Spleen (tissue), 11 donors: ENCODE measurements at regions not wholly inside any gene's neighbourhood (a gene's known extent, or its start where the extent isn't known, plus 50 kb on each side); places are given as distances from the start of the nearest gene placed in this dataset.

ENCODE experiments used
- DNase-seq: peaks from one replicate; pipeline ENCODE4 v3.0.0-alpha.2; 2020
- H3K27ac ChIP-seq, 8 donors: fragments of 200-600 bp; sonication (generic) in 7 of 8; 1 replicate in 4 of 8; 2 replicates in 4 of 8; pipeline versions ENCODE4 v1.5.0 to v1.8.0; 2016 to 2021; ENCODE audit warnings: inconsistent platforms in 4 of 8, mild to moderate bottlenecking in 4 of 8, moderate library complexity in 1 of 8
- H3K27me3 ChIP-seq, 7 donors: fragments of 200-600 bp; sonication (generic) in 6 of 7; replicated peaks in 1 of 7; 1 replicate in 4 of 7; 2 replicates in 3 of 7; pipeline versions ENCODE4 v1.5.0 to v1.8.0; 2016 to 2021; ENCODE audit warnings: inconsistent platforms in 3 of 7, mild to moderate bottlenecking in 1 of 7
- H3K36me3 ChIP-seq, 6 donors: fragments of 200-600 bp; sonication (generic) in 5 of 6; 1 replicate in 4 of 6; 2 replicates in 2 of 6; pipeline versions ENCODE4 v1.5.0 to v1.8.0; 2016 to 2021; ENCODE audit warnings: inconsistent platforms in 2 of 6
- H3K4me1 ChIP-seq, 6 donors: fragments of 200-600 bp; sonication (generic) in 5 of 6; 1 replicate in 3 of 6; 2 replicates in 3 of 6; pipeline versions ENCODE4 v1.5.0 to v1.8.0; 2016 to 2021; ENCODE audit warnings: inconsistent platforms in 3 of 6
- H3K4me3 ChIP-seq, 8 donors: fragments of 200-600 bp; sonication (generic) in 7 of 8; 1 replicate in 4 of 8; 2 replicates in 4 of 8; pipeline versions ENCODE4 v1.5.0 to v1.8.0; 2016 to 2021; ENCODE audit warnings: inconsistent platforms in 4 of 8, mild to moderate bottlenecking in 4 of 8, moderate library complexity in 2 of 8
- H3K9me3 ChIP-seq, 8 donors: fragments of 200-600 bp; sonication (generic) in 7 of 8; 1 replicate in 4 of 8; 2 replicates in 4 of 8; pipeline versions ENCODE4 v1.5.0 to v1.8.0; 2016 to 2021; ENCODE audit warnings: inconsistent platforms in 4 of 8
- CTCF ChIP-seq, 11 experiments: fragments of 200-600 bp in 7 of 11; fragments of 450-650 bp in 4 of 11; sonication (generic) in 4 of 11; IDR thresholded peaks in 8 of 11; conservative IDR thresholded peaks in 3 of 11; 1 replicate in 7 of 11; 2 replicates in 4 of 11; pipeline versions ENCODE4 v1.4.0 to v1.8.0; 2016 to 2021; ENCODE audit warnings: antibody characterized with exemption in 11 of 11, inconsistent platforms in 4 of 11, mild to moderate bottlenecking in 1 of 11
- POLR2A ChIP-seq, 3 donors: fragments of 450-650 bp; IDR thresholded peaks; one replicate each; pipeline ENCODE4 v1.5.1; 2017; ENCODE audit warnings: antibody characterized with exemption in 3 of 3, mild to moderate bottlenecking in 1 of 3
- POLR2AphosphoS5 ChIP-seq, 3 donors: sonication (generic); formaldehyde crosslinking; IDR thresholded peaks; one replicate each; pipeline ENCODE4 v1.5.1; 2017; ENCODE audit warnings: antibody characterized with exemption in 3 of 3
- WGBS, 5 donors: extraction: QIAGEN DNeasy Blood & Tissue Kit in 3 of 5; methylation state at CpG; one replicate each; pipeline versions ENCODE4 v1.1.5 to v1.1.7; 2013 to 2018; 5-methylcytosine and 5-hydroxymethylcytosine counted together
- intact Hi-C: fragments of 100-400 bp; cut with DNase I; formaldehyde crosslinking; loops from one replicate; pipeline ENCODE4 v1.15.0; 2023; ENCODE audit warnings: low total_unique reads
- donor health status: healthy with polysubstance abuse.
- donor health status: DM: no; HTN: no; CAD: no; lungs with moderate emphysema.
- donor health status: DM: no; HTN: no; CAD: no.
- donor health status: Bipolar disorder and iron deficiency.
- donor health status: healthy.
- donor health status: DM: no; HTN: no; CAD: no.
- donor health status: DM: yes; HTN: yes; CAD: no.

GRCh38 chr12:92229381-92229780 lies 83.7 kb upstream of the BTG1 start:
- DNase-seq: no peak
- 94 to 99% (median 97%) methylated on average over 2 of the region's 2 CpGs for WGBS, 5 donors
- intact Hi-C loops: no loop called here
- Histone ChIP-seq H3K9me3 (no peaks in the 10 kb centered on the region), H3K4me1 (peaks cover 0 to 20% (median 2%) of the 10 kb centered on the region in 6 donors), H3K27ac (no peak overlapping the region), H3K27me3 (no peaks in the 10 kb centered on the region), H3K4me3 (no peak overlapping the region), H3K36me3 (no peaks in the 10 kb centered on the region)
- no peak for TF ChIP-seq CTCF (IDR thresholded peaks at IDR 0.05 in 8 of 11, conservative IDR thresholded peaks at IDR 0.05 in 3 of 11)
- TF ChIP-seq POLR2AphosphoS5 (IDR thresholded peaks at IDR 0.05): no peak
- no peak for TF ChIP-seq POLR2A (IDR thresholded peaks at IDR 0.05)

GRCh38 chr12:92226961-92227360 lies 81.3 kb upstream of the BTG1 start:
- intact Hi-C loops: no loop called here
- H3K4me3 ChIP-seq: no peak overlapping the region
- no peak for DNase-seq

GRCh38 chr12:92226071-92226661 lies 80.5 kb upstream of the BTG1 start:
- TF ChIP-seq POLR2AphosphoS5 (IDR thresholded peaks at IDR 0.05): no peak
- TF ChIP-seq CTCF (IDR thresholded peaks at IDR 0.05 in 8 of 11, conservative IDR thresholded peaks at IDR 0.05 in 3 of 11): no peak
- no peak for TF ChIP-seq POLR2A (IDR thresholded peaks at IDR 0.05)
- H3K4me1 ChIP-seq: peaks cover 0 to 3% (median 0%) of the 10 kb centered on the region in 6 donors
- H3K9me3 ChIP-seq: no peaks in the 10 kb centered on the region
- H3K4me3 ChIP-seq: no peak overlapping the region
- intact Hi-C loops: no loop called here
- no peak for DNase-seq
- H3K27ac ChIP-seq: no peak overlapping the region
- no peaks in the 10 kb centered on the region for H3K27me3 ChIP-seq
- H3K36me3 ChIP-seq: no peaks in the 10 kb centered on the region
- WGBS, 5 donors: 78 to 85% (median 84%) methylated on average over 4 of the region's 4 CpGs

More at GRCh38 chr12:92226961-92227360, 81.3 kb upstream of the BTG1 start:
- H3K27me3 ChIP-seq: no peaks in the 10 kb centered on the region
- TF ChIP-seq POLR2AphosphoS5 (IDR thresholded peaks at IDR 0.05) (no peak), POLR2A (IDR thresholded peaks at IDR 0.05) (no peak), CTCF (IDR thresholded peaks at IDR 0.05 in 8 of 11, conservative IDR thresholded peaks at IDR 0.05 in 3 of 11) (no peak)
- H3K9me3 ChIP-seq: no peaks in the 10 kb centered on the region
- no peak overlapping the region for H3K27ac ChIP-seq
- no peaks in the 10 kb centered on the region for H3K36me3 ChIP-seq
- peaks cover 0 to 6% (median 0%) of the 10 kb centered on the region in 6 donors for H3K4me1 ChIP-seq
- 71 to 96% (median 85%) methylated on average over 3 of the region's 3 CpGs for WGBS, 5 donors

GRCh38 chr12:92224685-92225331 lies 79.2 kb upstream of the BTG1 start:
- H3K4me3 ChIP-seq: no peak overlapping the region
- intact Hi-C loops: no loop called here
- H3K27ac ChIP-seq: peak overlapping the region in 1 of 8 donors; percentile 32
- H3K27me3 ChIP-seq: no peaks in the 10 kb centered on the region
- H3K36me3 ChIP-seq: no peaks in the 10 kb centered on the region
- no peak for TF ChIP-seq CTCF (IDR thresholded peaks at IDR 0.05 in 8 of 11, conservative IDR thresholded peaks at IDR 0.05 in 3 of 11)
- no peak for TF ChIP-seq POLR2A (IDR thresholded peaks at IDR 0.05)
- no peak for TF ChIP-seq POLR2AphosphoS5 (IDR thresholded peaks at IDR 0.05)
- 63 to 89% (median 80%) methylated on average over 6 of the region's 6 CpGs for WGBS, 5 donors
- H3K4me1 ChIP-seq: no peaks in the 10 kb centered on the region
- no peak for DNase-seq
- no peaks in the 10 kb centered on the region for H3K9me3 ChIP-seq
